OCI-LY7 (cell line): ENCODE measurements at regions not wholly inside any gene's neighbourhood (a gene's known extent, or its start where the extent isn't known, plus 50 kb on each side); places are given as distances from the start of the nearest gene placed in this dataset.

ENCODE experiments used
- BruUV-seq: library from RNA; stranded (reverse); fragments of 400-500 nt; replicated peaks from 2 replicates; lab custom pipeline; 2021; lab: Mats Ljungman, UMichigan
- CTCF ChIA-PET: fragments of 300-600 bp; sonication (Branson Sonifier 250); formaldehyde crosslinking; loops from one replicate; lab custom pipeline; 2022; ENCODE audit warnings: antibody characterized with exemption; ENCODE audit not compliant: unreplicated experiment; lab: Charles Lee
- POLR2A ChIA-PET: fragments of 300-600 bp; sonication (Branson Sonifier 250); formaldehyde crosslinking; loops from one replicate; lab custom pipeline; 2022; ENCODE audit warnings: antibody characterized with exemption; lab: Charles Lee
- DNase-seq: peaks from one replicate; pipeline ENCODE4 v3.0.0-alpha.2; 2015; ENCODE audit warnings: low spot score
- H2AFZ ChIP-seq: fragments of 200-600 bp; sonication (generic), shearing (Covaris generic); 2 replicates; pipeline ENCODE4 v1.6.1; 2014; ENCODE audit warnings: mild to moderate bottlenecking, antibody characterized with exemption, low read length, moderate library complexity
- H3K27ac ChIP-seq: fragments of 200-600 bp; sonication (generic); 2 replicates; pipeline ENCODE4 v1.5.1; 2014; ENCODE audit warnings: mixed run types, low read depth, mild to moderate bottlenecking, moderate library complexity, low read length, inconsistent platforms; ENCODE audit not compliant: poor library complexity, severe bottlenecking
- H3K36me3 ChIP-seq: fragments of 200-600 bp; sonication (generic); 2 replicates; pipeline ENCODE4 v1.6.1; 2014; ENCODE audit warnings: mild to moderate bottlenecking, antibody characterized with exemption, low read length, moderate library complexity, mixed read lengths; ENCODE audit not compliant: insufficient read depth
- H3K4me1 ChIP-seq: fragments of 200-600 bp; sonication (generic); 2 replicates; pipeline ENCODE4 v1.5.1; 2014; ENCODE audit warnings: mild to moderate bottlenecking, low read length; ENCODE audit not compliant: insufficient read depth, poor library complexity, severe bottlenecking
- H3K4me2 ChIP-seq: fragments of 200-600 bp; sonication (generic); 2 replicates; pipeline ENCODE4 v1.6.1; 2014; ENCODE audit warnings: mild to moderate bottlenecking, low read length
- H3K4me3 ChIP-seq: fragments of 200-600 bp; sonication (generic); 2 replicates; pipeline ENCODE4 v1.5.1; 2014; ENCODE audit warnings: mild to moderate bottlenecking, low read depth, low read length; ENCODE audit not compliant: poor library complexity, severe bottlenecking
- H3K79me2 ChIP-seq: fragments of 200-600 bp; sonication (generic); 2 replicates; pipeline ENCODE4 v1.6.1; 2016; ENCODE audit warnings: low read depth, mild to moderate bottlenecking, low read length, moderate library complexity, mixed read lengths; ENCODE audit not compliant: insufficient read depth
- H3K9me2 ChIP-seq: fragments of 200-600 bp; sonication (generic); 2 replicates; pipeline ENCODE4 v1.6.1; 2016; ENCODE audit warnings: mild to moderate bottlenecking, low read length, mixed read lengths; ENCODE audit not compliant: insufficient read depth
- H3K9me3 ChIP-seq: fragments of 200-600 bp; sonication (generic); 2 replicates; pipeline ENCODE4 v1.6.1; 2014; ENCODE audit warnings: mild to moderate bottlenecking, mixed run types, low read length, mixed read lengths
- H4K20me1 ChIP-seq: fragments of 200-600 bp; sonication (generic); 2 replicates; pipeline ENCODE4 v1.6.1; 2014; ENCODE audit warnings: mild to moderate bottlenecking, antibody characterized with exemption, low read length, moderate library complexity, mixed read lengths; ENCODE audit not compliant: insufficient read depth
- CTCF ChIP-seq: fragments of 200-600 bp; sonication (generic); conservative IDR thresholded peaks from 2 replicates; pipeline ENCODE4 v1.5.1; 2014; ENCODE audit warnings: mild to moderate bottlenecking, antibody characterized with exemption, low read length, moderate library complexity, mixed read lengths
- EZH2phosphoT487 ChIP-seq: fragments of 200-600 bp; sonication (generic); IDR thresholded peaks from 2 replicates; pipeline ENCODE4 v1.6.1; 2018; ENCODE audit warnings: low read depth, borderline replicate concordance, mild to moderate bottlenecking, mixed run types, antibody characterized with exemption, low read length, moderate library complexity, mixed read lengths
- intact Hi-C: fragments of 100-400 bp; cut with micrococcal nuclease; formaldehyde crosslinking; loops from one replicate; pipeline ENCODE4 v1.10.0; 2022; ENCODE audit not compliant: unreplicated experiment

- H2AFZ ChIP-seq: no peak overlapping the region
- H3K4me1 ChIP-seq: no peaks in the 10 kb centered on the region
- no peaks in the 10 kb centered on the region for H3K9me2 ChIP-seq
- H3K27ac ChIP-seq: no peak overlapping the region
- intact Hi-C loops: no loop called here
- BruUV-seq: no TSS peak
- DNase-seq: no peak
- no peaks in the 10 kb centered on the region for H3K9me3 ChIP-seq
- ChIA-PET CTCF (no interaction called here), POLR2A (no interaction called here)
- no peak overlapping the region for H3K4me3 ChIP-seq
- no peaks in the 10 kb centered on the region for H3K79me2 ChIP-seq
- no peak overlapping the region for H3K4me2 ChIP-seq
- H3K36me3 ChIP-seq: no peaks in the 10 kb centered on the region
- H4K20me1 ChIP-seq: no peaks in the 10 kb centered on the region
- TF ChIP-seq EZH2phosphoT487 (no peak), CTCF (0 out of 2 replicates have a peak, but pooled peaks have one; percentile 14)
Observed at GRCh38 chr13:64819081-64819480, 2411.1 kb downstream of the PCDH9 start.

- ChIA-PET CTCF (no interaction called here), POLR2A (no interaction called here)
- Histone ChIP-seq H2AFZ (no peak overlapping the region), H3K27ac (no peak overlapping the region), H3K36me3 (no peaks in the 10 kb centered on the region), H3K9me3 (no peaks in the 10 kb centered on the region), H4K20me1 (no peaks in the 10 kb centered on the region), H3K4me2 (no peak overlapping the region), H3K4me1 (no peaks in the 10 kb centered on the region), H3K9me2 (no peaks in the 10 kb centered on the region), H3K79me2 (no peaks in the 10 kb centered on the region), H3K4me3 (no peak overlapping the region)
- DNase-seq: no peak
- intact Hi-C loops: no loop called here
- TF ChIP-seq CTCF (no peak), EZH2phosphoT487 (no peak)
- BruUV-seq: no TSS peak
Observed at GRCh38 chr13:64817691-64818090, 2412.4 kb downstream of the PCDH9 start.

- H2AFZ ChIP-seq: no peak overlapping the region
- no peak for DNase-seq
- CTCF ChIA-PET: no interaction called here
- H3K79me2 ChIP-seq: no peaks in the 10 kb centered on the region
- H4K20me1 ChIP-seq: no peaks in the 10 kb centered on the region
- intact Hi-C loops: no loop called here
- H3K27ac ChIP-seq: no peak overlapping the region
- H3K4me1 ChIP-seq: no peaks in the 10 kb centered on the region
- no peak overlapping the region for H3K4me3 ChIP-seq
- no peaks in the 10 kb centered on the region for H3K9me2 ChIP-seq
- TF ChIP-seq EZH2phosphoT487 (no peak), CTCF (no peak)
- no peaks in the 10 kb centered on the region for H3K36me3 ChIP-seq
- POLR2A ChIA-PET: no interaction called here
- no peaks in the 10 kb centered on the region for H3K9me3 ChIP-seq
- no peak overlapping the region for H3K4me2 ChIP-seq
- BruUV-seq: no TSS peak
Observed at GRCh38 chr13:64810750-64811149, 2419.4 kb downstream of the PCDH9 start.
